HepG2 (cell line): ENCODE measurements at regions not wholly inside any gene's neighbourhood (a gene's known extent, or its start where the extent isn't known, plus 50 kb on each side); places are given as distances from the start of the nearest gene placed in this dataset.

Experiments
- ATAC-seq: fragments of 200-7000 bp; cut with Tn5 transposase; 3 replicates; pipeline ENCODE4 v1.9.1; 2020; ENCODE audit warnings: mild to moderate bottlenecking, moderate library complexity
- BruUV-seq: library from RNA; stranded (reverse); fragments of 400-500 nt; replicated peaks from 2 replicates; lab custom pipeline; 2021; lab: Mats Ljungman, UMichigan
- CTCF ChIA-PET: fragments of 300-600 bp; formaldehyde crosslinking; extraction: SDS; loops from one replicate; lab custom pipeline; 2021; ENCODE audit warnings: low total read pairs, inconsistent platforms, low intra/inter-chr PET ratio; lab: Yijun Ruan, JAX
- POLR2A ChIA-PET: fragments of 350-600 bp; sonication (Branson Sonifier 250); formaldehyde crosslinking; loops from one replicate; lab custom pipeline; 2020; ENCODE audit warnings: antibody characterized with exemption, inconsistent platforms; lab: Yijun Ruan, JAX
- DNase-seq: peaks from one replicate; pipeline ENCODE4 v3.0.0-alpha.2; 2015; ENCODE audit warnings: low spot score
- FAIRE-seq: peaks from 3 replicates; lab custom pipeline; 2011; peaks lifted over from hg19 to GRCh38; lab: Jason Lieb, UNC
- H2AFZ ChIP-seq: one replicate; pipeline ENCODE4 v1.6.1; 2011; ENCODE audit warnings: low read length, inconsistent platforms
- H3K27ac ChIP-seq: fragments of 300-600 bp; 3 replicates; pipeline ENCODE4 v1.8.0; 2011; ENCODE audit warnings: mixed run types, mild to moderate bottlenecking, mixed read lengths, low read length, inconsistent platforms; ENCODE audit not compliant: insufficient read depth; ENCODE audit errors: extremely low read length
- H3K27me3 ChIP-seq, 2 experiments: fragments of 200-600 bp in 1 of 2; 2 replicates in 1 of 2; 3 replicates in 1 of 2; pipeline versions ENCODE4 v1.6.0 to v1.8.0; 2011; ENCODE audit warnings: low read length in 2 of 2, mild to moderate bottlenecking in 2 of 2, moderate library complexity in 2 of 2, inconsistent platforms in 1 of 2; ENCODE audit not compliant: insufficient read depth in 2 of 2, control insufficient read depth in 1 of 2
- H3K36me3 ChIP-seq, 2 experiments: fragments of 200-600 bp in 1 of 2; replicated peaks in 1 of 2; 2 replicates in 1 of 2; 3 replicates in 1 of 2; pipeline versions ENCODE4 v1.5.1 to v1.8.0; 2011; ENCODE audit warnings: low read length in 2 of 2, inconsistent platforms in 1 of 2; ENCODE audit not compliant: insufficient read depth in 2 of 2, control insufficient read depth in 1 of 2
- H3K4me1 ChIP-seq: 2 replicates; pipeline ENCODE4 v1.5.1; 2012; ENCODE audit warnings: low read length, inconsistent platforms; ENCODE audit not compliant: insufficient read depth
- H3K4me2 ChIP-seq: 2 replicates; pipeline ENCODE4 v1.6.0; 2011; ENCODE audit warnings: low read depth, low read length, inconsistent platforms
- H3K4me3 ChIP-seq, 3 experiments: fragments of 200-600 bp in 1 of 3; sonication (generic), shearing (Covaris generic) in 1 of 3; replicated peaks in 1 of 3; 2 replicates each; pipeline ENCODE4 v1.5.1; 2011 to 2016; ENCODE audit warnings: low read length in 3 of 3, inconsistent platforms in 2 of 3, low read depth in 2 of 3, mild to moderate bottlenecking in 2 of 3, control low read depth in 1 of 3, mixed read lengths in 1 of 3; ENCODE audit not compliant: insufficient read depth in 1 of 3
- H3K79me2 ChIP-seq: one replicate; pipeline ENCODE4 v1.6.1; 2011; ENCODE audit warnings: low read length, inconsistent platforms; ENCODE audit not compliant: insufficient read depth
- H3K9ac ChIP-seq: 2 replicates; pipeline ENCODE4 v1.6.0; 2011; ENCODE audit warnings: mild to moderate bottlenecking, low read depth, low read length, inconsistent platforms; ENCODE audit not compliant: insufficient read depth
- H3K9me3 ChIP-seq: 2 replicates; pipeline ENCODE4 v1.5.1; 2012; ENCODE audit warnings: mild to moderate bottlenecking, low read length
- H4K20me1 ChIP-seq: 2 replicates; pipeline ENCODE4 v1.6.0; 2011; ENCODE audit warnings: inconsistent platforms, mild to moderate bottlenecking, low read length, moderate library complexity; ENCODE audit not compliant: insufficient read depth
- ATF7 ChIP-seq, 2 experiments: fragments of 450-650 bp in 1 of 2; sonication (generic) in 1 of 2; formaldehyde crosslinking in 1 of 2; IDR thresholded peaks; 2 replicates each; pipeline versions ENCODE4 v1.4.0 to v1.6.1; 2016 to 2020; ENCODE audit warnings: antibody characterized with exemption in 1 of 2, mild to moderate bottlenecking in 1 of 2, missing genetic modification reagents in 1 of 2
- BORCS8-MEF2B ChIP-seq: sonication (generic); formaldehyde crosslinking; IDR thresholded peaks from 2 replicates; pipeline ENCODE4 v1.8.0; 2022; ENCODE audit warnings: mild to moderate bottlenecking, missing genetic modification reagents
- CEBPB ChIP-seq: IDR thresholded peaks from 2 replicates; pipeline ENCODE4 v1.6.1; 2011; ENCODE audit warnings: low read depth, low read length, improper control_type of control experiment, borderline replicate concordance
- HNRNPL ChIP-seq: fragments of 200-400 bp; formaldehyde crosslinking; IDR thresholded peaks from 2 replicates; pipeline ENCODE4 v1.6.1; 2017; ENCODE audit warnings: mild to moderate bottlenecking, low read depth, low read length
- MAFF ChIP-seq: IDR thresholded peaks from 2 replicates; pipeline ENCODE4 v1.6.1; 2011; ENCODE audit warnings: low read depth, low read length, improper control_type of control experiment
- MAFK ChIP-seq, 2 experiments: IDR thresholded peaks in 1 of 2; conservative IDR thresholded peaks in 1 of 2; 2 replicates each; pipeline ENCODE4 v1.6.1; 2011; ENCODE audit warnings: improper control_type of control experiment in 2 of 2, low read length in 2 of 2
- WGBS: methylation state at CpG from one replicate; pipeline ENCODE4 v1.1.6; 2017; ENCODE audit warnings: low lambda C conversion rate; 5-methylcytosine and 5-hydroxymethylcytosine counted together
- in situ Hi-C: cut with HindIII; loops from 2 replicates; pipeline ENCODE4 v1.10.0; 2017; ENCODE audit warnings: low pct_unique_long_range_greater_than_20kb; ENCODE audit not compliant: extremely low pct_ligation_motif_present
- intact Hi-C: fragments of 100-400 bp; cut with micrococcal nuclease; formaldehyde crosslinking; loops from one replicate; pipeline ENCODE4 v1.10.0; 2022; ENCODE audit not compliant: unreplicated experiment

GRCh38 chr3:72418244-72418643 lies 430.0 kb downstream of the SHQ1 start:
- Histone ChIP-seq H3K9ac (no peak overlapping the region), H3K79me2 (peaks cover 98% of the 10 kb centered on the region), H3K4me3 (no peak overlapping the region), H3K4me2 (no peak overlapping the region), H3K27ac (no peak overlapping the region), H3K9me3 (no peaks in the 10 kb centered on the region), H3K4me1 (peaks cover 62% of the 10 kb centered on the region), H3K27me3 (no peaks in the 10 kb centered on the region), H2AFZ (no peak overlapping the region), H3K36me3 (no peaks in the 10 kb centered on the region), H4K20me1 (peaks cover 92% of the 10 kb centered on the region)
- DNase-seq (no peak), FAIRE-seq (no peak), ATAC-seq (no peak)
- POLR2A ChIA-PET: no interaction called here
- no TSS peak for BruUV-seq
- CTCF ChIA-PET: no interaction called here
- intact Hi-C loops: no loop called here
- TF ChIP-seq BORCS8-MEF2B (CRISPR knock-in tag): no peak
- 0 out of 2 replicates have a peak, but pooled peaks have one; percentile 19 for TF ChIP-seq MAFF
- TF ChIP-seq MAFK (conservative IDR thresholded peaks at IDR 0.05 in 1 of 2, IDR thresholded peaks at IDR 0.05 in 1 of 2; ENCODE audit: low read length in 2 of 2): peak in 1 of 2 experiments; percentile 47; a peak in 2 of 4 replicates
- in situ Hi-C loops: loop anchor here (25.0 kb wide), 1 partner anchor 644 kb away; the partner anchor contains the start of gene EBLN2

- peaks cover 98% of the 10 kb centered on the region for H4K20me1 ChIP-seq
- no peak overlapping the region for H2AFZ ChIP-seq
- no peak overlapping the region for H3K27ac ChIP-seq
- CTCF ChIA-PET: no interaction called here
- no peak for DNase-seq
- TF ChIP-seq ATF7 (IDR thresholded peaks at IDR 0.05): 0 out of 2 replicates have a peak, but pooled peaks have one; percentile 32
- no peak for TF ChIP-seq ATF7 (CRISPR knock-in tag; IDR thresholded peaks at IDR 0.05)
- TF ChIP-seq HNRNPL: no peak
- TF ChIP-seq CEBPB: peak; percentile 39; the same call in 1 of the 2 replicates
- FAIRE-seq: no peak
- no peaks in the 10 kb centered on the region for H3K27me3 ChIP-seq
- POLR2A ChIA-PET: no interaction called here
- H3K4me1 ChIP-seq: peaks cover 72% of the 10 kb centered on the region
- no peaks in the 10 kb centered on the region for H3K9me3 ChIP-seq
- H3K79me2 ChIP-seq: peaks cover 100% of the 10 kb centered on the region
- in situ Hi-C loops (loop anchor here (25.0 kb wide), 1 partner anchor 648 kb away; the partner anchor contains the start of gene EBLN2), intact Hi-C loops (no loop called here)
- ATAC-seq: no peak
- 67% methylated on average over 3 of the region's 3 CpGs for WGBS
- no TSS peak for BruUV-seq
- H3K4me2 ChIP-seq: no peak overlapping the region
- no peaks in the 10 kb centered on the region for H3K36me3 ChIP-seq
- H3K9ac ChIP-seq: no peak overlapping the region
- H3K4me3 ChIP-seq: no peak overlapping the region
Measured at GRCh38 chr3:72414481-72415016, 433.7 kb downstream of the SHQ1 start.
